Subcutaneous abdominal adipose tissue (tissue), 5 donors: ENCODE measurements at regions not wholly inside any gene's neighbourhood (a gene's known extent, or its start where the extent isn't known, plus 50 kb on each side); places are given as distances from the start of the nearest gene placed in this dataset.

Experiments
- H3K27ac ChIP-seq: one replicate; pipeline ENCODE4 v1.7.0; 2013; ENCODE audit warnings: low read depth, mild to moderate bottlenecking, inconsistent platforms, low read length, moderate library complexity
- H3K27me3 ChIP-seq, 5 donors: one replicate each; pipeline ENCODE4 v1.7.0; 2013; ENCODE audit warnings: low read length in 5 of 5, inconsistent platforms in 1 of 5; ENCODE audit not compliant: control insufficient read depth in 5 of 5, insufficient read depth in 4 of 5
- H3K36me3 ChIP-seq, 5 donors: one replicate each; pipeline ENCODE4 v1.7.0; 2013; ENCODE audit warnings: low read length in 5 of 5; ENCODE audit not compliant: control insufficient read depth in 5 of 5, insufficient read depth in 5 of 5
- H3K4me1 ChIP-seq, 5 donors: one replicate each; pipeline ENCODE4 v1.7.0; 2013; ENCODE audit warnings: low read length in 5 of 5, mild to moderate bottlenecking in 3 of 5, moderate library complexity in 1 of 5; ENCODE audit not compliant: control insufficient read depth in 5 of 5, insufficient read depth in 5 of 5
- H3K4me3 ChIP-seq, 5 donors: one replicate each; pipeline ENCODE4 v1.7.0; 2013; ENCODE audit warnings: low read length in 5 of 5, low read depth in 1 of 5
- H3K9ac ChIP-seq, 5 donors: one replicate each; pipeline ENCODE4 v1.7.0; 2013; ENCODE audit warnings: low read length in 5 of 5, mild to moderate bottlenecking in 4 of 5, moderate library complexity in 3 of 5
- H3K9me3 ChIP-seq, 5 donors: one replicate each; pipeline ENCODE4 v1.7.0; 2013; ENCODE audit warnings: low read length in 5 of 5; ENCODE audit not compliant: control insufficient read depth in 5 of 5
- donor health status: healthy.
- donor health status: healthy.
- donor health status: healthy.
- donor health status: healthy.
- donor health status: healthy.

- no peaks in the 10 kb centered on the region for H3K36me3 ChIP-seq
- no peak overlapping the region for H3K9ac ChIP-seq
- no peak overlapping the region for H3K27ac ChIP-seq
- H3K4me3 ChIP-seq, result no peak overlapping the region
- no peaks in the 10 kb centered on the region for H3K27me3 ChIP-seq
- no peaks in the 10 kb centered on the region for H3K9me3 ChIP-seq
- H3K4me1 ChIP-seq, result no peaks in the 10 kb centered on the region
These were observed 111.0 kb downstream of the KCTD12 start for GRCh38 chr13:76775088-76775740.

DNA sequence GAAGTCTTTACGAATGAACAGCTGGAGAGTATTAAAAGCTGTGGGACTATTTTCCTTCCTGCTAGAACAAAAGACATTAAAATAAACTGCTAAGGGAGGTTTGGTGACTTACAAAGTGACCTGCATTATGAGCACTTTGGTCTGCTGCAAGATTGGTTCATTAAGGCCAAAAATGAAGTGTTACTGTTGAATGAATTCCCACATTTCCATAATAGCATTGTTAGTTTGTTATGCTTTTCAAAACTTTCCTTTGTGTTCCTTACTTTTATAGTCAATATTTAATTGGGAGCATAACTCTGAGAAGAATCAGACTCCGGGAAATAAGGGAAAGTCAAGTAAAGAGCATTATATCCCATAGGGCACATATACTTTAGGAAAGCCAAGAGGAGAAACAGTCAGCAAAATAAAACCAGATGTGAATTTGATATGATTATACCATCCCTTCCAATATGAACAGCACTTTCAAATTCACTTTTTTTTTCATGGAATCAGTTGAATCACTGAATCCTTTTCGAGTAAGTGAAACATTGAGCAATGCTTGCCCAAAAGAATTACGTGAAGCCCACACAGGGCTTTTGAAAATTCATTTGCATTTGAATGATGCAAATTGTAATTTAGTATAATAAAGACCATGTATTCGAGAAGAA lies 112.6 kb downstream of the KCTD12 start:
- Histone ChIP-seq H3K36me3 (no peaks in the 10 kb centered on the region), H3K9ac (no peak overlapping the region), H3K4me1 (peaks cover 0 to 9% (median 7%) of the 10 kb centered on the region in 5 donors), H3K27me3 (no peaks in the 10 kb centered on the region), H3K9me3 (no peaks in the 10 kb centered on the region), H3K4me3 (no peak overlapping the region), H3K27ac (no peak overlapping the region)

DNA sequence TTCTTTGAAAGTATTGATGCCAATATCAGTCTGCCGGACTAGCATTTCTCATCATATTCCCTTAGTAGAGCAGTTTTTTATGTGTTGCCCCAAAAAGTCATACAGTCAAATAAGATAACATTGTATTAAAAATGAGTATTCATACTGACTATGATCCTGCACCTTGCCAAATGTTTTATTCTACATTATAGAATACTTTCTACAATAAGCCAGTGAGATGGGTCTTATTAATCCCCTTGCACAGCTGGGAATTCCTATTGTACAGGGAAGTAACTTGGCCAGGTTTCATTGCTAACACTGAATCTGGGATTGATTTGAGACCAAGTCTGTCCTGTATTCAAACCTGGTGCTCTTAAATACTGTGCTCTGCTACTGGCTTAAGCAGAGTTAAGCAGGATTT lies 114.0 kb downstream of the KCTD12 start:
- no peak overlapping the region for H3K9ac ChIP-seq
- no peaks in the 10 kb centered on the region for H3K27me3 ChIP-seq
- H3K4me1 ChIP-seq, result peaks cover 0 to 9% (median 7%) of the 10 kb centered on the region in 5 donors
- H3K36me3 ChIP-seq, result no peaks in the 10 kb centered on the region
- H3K4me3 ChIP-seq, result no peak overlapping the region
- H3K9me3 ChIP-seq, result no peaks in the 10 kb centered on the region
- H3K27ac ChIP-seq, result no peak overlapping the region

DNA sequence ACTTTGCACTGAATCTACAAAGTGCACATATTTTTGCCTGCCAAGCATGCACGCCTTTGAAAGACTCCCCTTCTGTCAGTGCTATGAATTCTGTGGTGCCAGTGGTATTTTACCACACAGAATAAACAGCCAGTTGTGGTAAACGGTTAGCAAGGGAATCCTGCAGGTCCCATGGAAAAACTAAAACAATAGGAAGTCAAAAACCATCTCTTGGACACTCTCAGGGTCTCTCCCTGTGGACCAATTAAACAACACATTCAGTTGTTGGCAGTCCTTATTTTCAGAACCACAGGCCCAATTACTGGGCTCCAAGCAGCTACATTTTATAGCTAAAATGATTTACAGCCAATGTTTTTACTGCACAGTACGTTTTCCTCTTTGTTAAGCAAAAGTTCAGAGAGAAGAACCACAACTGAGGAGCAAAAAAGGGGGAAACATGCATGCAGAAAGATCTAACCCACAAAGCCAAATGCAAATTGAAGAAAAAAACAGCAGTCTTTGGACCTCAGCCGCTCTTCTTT lies 116.9 kb downstream of the KCTD12 start:
- no peaks in the 10 kb centered on the region for H3K9me3 ChIP-seq
- H3K4me1 ChIP-seq, result peaks cover 2 to 17% (median 15%) of the 10 kb centered on the region in 5 donors
- no peaks in the 10 kb centered on the region for H3K27me3 ChIP-seq
- no peak overlapping the region for H3K4me3 ChIP-seq
- no peaks in the 10 kb centered on the region for H3K36me3 ChIP-seq
- no peak overlapping the region for H3K27ac ChIP-seq
- H3K9ac ChIP-seq, result no peak overlapping the region

DNA sequence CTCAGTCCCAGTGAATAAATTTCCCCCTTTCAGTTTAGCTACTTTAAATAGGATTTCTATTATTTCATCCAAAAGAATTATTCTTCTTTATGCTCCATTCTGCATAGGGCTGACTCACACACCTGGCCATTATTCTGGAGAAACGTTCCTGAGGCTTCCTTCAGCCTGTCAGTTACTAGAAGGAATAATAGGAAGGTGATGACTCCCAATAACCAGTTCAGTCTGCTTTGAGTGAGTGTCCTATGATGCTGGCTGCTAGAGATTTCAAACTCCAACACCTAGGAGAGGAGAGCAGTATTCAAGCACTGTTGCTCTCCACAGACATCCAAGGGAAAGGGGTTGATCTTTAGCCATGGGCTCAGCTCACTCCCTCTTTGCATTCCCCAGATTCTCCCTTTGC lies 117.8 kb downstream of the KCTD12 start:
- no peak overlapping the region for H3K27ac ChIP-seq
- no peak overlapping the region for H3K4me3 ChIP-seq
- no peaks in the 10 kb centered on the region for H3K27me3 ChIP-seq
- no peak overlapping the region for H3K9ac ChIP-seq
- no peaks in the 10 kb centered on the region for H3K36me3 ChIP-seq
- no peaks in the 10 kb centered on the region for H3K9me3 ChIP-seq
- H3K4me1 ChIP-seq, result peaks cover 2 to 20% (median 16%) of the 10 kb centered on the region in 5 donors

DNA sequence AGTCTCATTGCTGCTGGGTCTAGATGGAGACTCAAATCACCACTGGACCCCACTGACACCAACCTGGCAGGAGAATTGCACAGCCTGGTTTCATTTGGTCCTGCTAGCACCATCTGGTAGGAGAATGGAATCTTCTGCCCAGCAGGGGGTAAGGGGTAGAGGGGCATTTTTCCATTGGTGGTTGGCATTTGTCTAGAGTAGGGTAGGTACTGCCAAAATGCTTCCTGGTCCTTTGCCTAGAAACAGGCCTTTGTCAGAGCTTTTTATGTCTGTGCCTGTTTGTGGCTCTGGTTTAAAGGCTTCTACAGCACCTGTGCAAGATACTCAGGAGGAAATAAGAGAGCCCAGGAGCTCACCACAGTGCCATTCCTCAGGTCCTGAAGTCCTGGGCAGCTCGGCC lies 121.3 kb downstream of the KCTD12 start:
- H3K36me3 ChIP-seq, result no peaks in the 10 kb centered on the region
- H3K9me3 ChIP-seq, result no peaks in the 10 kb centered on the region
- no peaks in the 10 kb centered on the region for H3K27me3 ChIP-seq
- peak overlapping the region; percentile 61 for H3K27ac ChIP-seq
- peak overlapping the region in 4 of 5 donors; percentile 14 to 28 (median 25) for H3K4me3 ChIP-seq
- peaks cover 2 to 26% (median 16%) of the 10 kb centered on the region in 5 donors for H3K4me1 ChIP-seq
- no peak overlapping the region for H3K9ac ChIP-seq

DNA sequence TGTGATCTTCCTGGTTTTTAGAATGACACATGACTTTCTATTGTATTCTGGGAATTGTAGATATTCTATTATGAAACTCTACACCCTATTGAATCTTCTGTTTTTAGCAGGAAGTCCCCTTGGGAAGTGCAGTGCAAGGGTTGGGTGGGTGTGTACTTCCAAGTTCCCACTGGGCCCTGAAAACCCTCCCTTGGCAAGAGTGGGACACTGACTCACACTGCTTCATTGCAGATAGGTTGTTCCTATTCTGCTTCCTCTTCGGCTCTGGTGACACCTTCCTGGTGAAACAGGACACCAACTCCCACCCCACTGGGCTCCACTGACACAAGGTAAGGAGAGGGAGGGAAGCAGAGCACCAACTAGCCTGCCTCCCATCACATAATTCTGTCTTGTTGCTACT lies 121.8 kb downstream of the KCTD12 start:
- Histone ChIP-seq H3K27ac (peak overlapping the region; percentile 61), H3K4me3 (peak overlapping the region in 4 of 5 donors; percentile 14 to 28 (median 25))

DNA sequence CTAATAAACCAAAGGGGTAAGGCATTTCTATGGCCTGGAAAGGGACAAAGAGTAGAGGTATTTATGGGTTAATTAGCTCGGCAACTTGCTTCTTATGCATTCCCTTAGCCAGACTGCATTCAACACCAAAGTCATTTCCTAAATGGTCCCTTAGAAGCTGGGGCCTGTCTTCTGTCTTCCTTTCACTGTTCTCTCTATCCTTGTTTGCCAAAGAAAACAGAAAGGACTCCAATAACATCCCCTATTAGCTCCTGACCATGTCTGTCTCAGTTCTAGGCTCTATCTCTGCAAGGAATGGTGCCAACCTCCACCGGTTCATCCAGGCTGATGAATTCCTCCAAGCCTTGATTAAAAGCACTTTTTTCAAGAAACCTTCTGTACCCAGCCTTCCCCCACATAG lies 123.5 kb downstream of the KCTD12 start:
- H3K27ac ChIP-seq, result no peak overlapping the region
- no peak overlapping the region for H3K9ac ChIP-seq
- H3K27me3 ChIP-seq, result no peaks in the 10 kb centered on the region
- H3K9me3 ChIP-seq, result no peaks in the 10 kb centered on the region
- H3K4me3 ChIP-seq, result no peak overlapping the region
- H3K36me3 ChIP-seq, result no peaks in the 10 kb centered on the region
- H3K4me1 ChIP-seq, result peaks cover 2 to 19% (median 7%) of the 10 kb centered on the region in 5 donors

More for the DNA sequence above, 121.8 kb downstream of the KCTD12 start:
- H3K9ac ChIP-seq, result no peak overlapping the region
- no peaks in the 10 kb centered on the region for H3K9me3 ChIP-seq
- H3K36me3 ChIP-seq, result no peaks in the 10 kb centered on the region
- H3K4me1 ChIP-seq, result peaks cover 2 to 23% (median 12%) of the 10 kb centered on the region in 5 donors
- no peaks in the 10 kb centered on the region for H3K27me3 ChIP-seq

GRCh38 chr13:76759877-76760276 lies 126.3 kb downstream of the KCTD12 start:
- Histone ChIP-seq H3K4me1 (peaks cover 2 to 18% (median 4%) of the 10 kb centered on the region in 5 donors), H3K36me3 (no peaks in the 10 kb centered on the region), H3K9me3 (no peaks in the 10 kb centered on the region), H3K27me3 (no peaks in the 10 kb centered on the region), H3K4me3 (no peak overlapping the region), H3K9ac (no peak overlapping the region), H3K27ac (no peak overlapping the region)

DNA sequence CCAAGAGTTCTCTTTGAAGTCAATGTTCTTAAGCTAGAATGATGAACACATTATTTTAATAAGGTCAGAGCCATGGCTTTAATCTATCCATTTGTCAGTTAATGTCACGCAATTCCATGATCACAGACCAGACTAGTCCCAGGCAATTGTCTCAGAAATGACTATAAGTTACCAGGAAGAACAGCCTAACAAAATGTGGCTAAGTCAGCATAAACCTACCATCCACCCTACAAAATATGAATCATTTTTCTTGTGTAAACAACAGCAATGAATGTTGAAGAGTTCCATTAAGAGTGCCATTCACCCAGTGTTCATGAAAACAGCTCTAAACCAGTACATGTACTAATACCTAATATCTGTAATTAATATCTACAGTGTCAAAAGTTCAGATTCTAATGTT lies 127.5 kb downstream of the KCTD12 start:
- no peak overlapping the region for H3K9ac ChIP-seq

More for the DNA sequence above, 127.5 kb downstream of the KCTD12 start:
- Histone ChIP-seq H3K4me1 (peaks cover 0 to 16% (median 0%) of the 10 kb centered on the region in 5 donors), H3K27ac (no peak overlapping the region), H3K4me3 (no peak overlapping the region), H3K36me3 (no peaks in the 10 kb centered on the region), H3K9me3 (no peaks in the 10 kb centered on the region), H3K27me3 (no peaks in the 10 kb centered on the region)
